ENCODE measurements at regions not wholly inside any gene's neighbourhood (a gene's known extent, or its start where the extent isn't known, plus 50 kb on each side); places are given as distances from the start of the nearest gene placed in this dataset.

DNA sequence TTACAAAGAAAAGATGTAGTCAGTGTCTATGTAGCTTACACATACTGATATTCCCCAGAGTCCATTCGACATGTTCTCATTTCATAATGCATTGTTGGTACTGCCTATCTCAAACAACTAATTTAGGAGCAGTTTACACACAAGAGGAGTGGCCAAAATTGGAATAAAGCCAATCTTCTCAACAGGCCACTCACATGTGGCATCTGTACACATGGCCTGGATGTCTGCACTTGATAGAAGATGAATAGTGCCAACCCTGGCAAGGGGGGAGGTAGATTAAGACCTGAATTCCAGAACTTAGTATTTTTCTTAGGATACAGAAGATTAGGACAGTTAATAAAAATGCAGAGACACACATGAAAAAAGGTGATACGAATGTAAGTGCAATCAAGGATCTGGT is 125.3 kb upstream of the STARD3NL start:
- TF ChIP-seq, protein P1, sequence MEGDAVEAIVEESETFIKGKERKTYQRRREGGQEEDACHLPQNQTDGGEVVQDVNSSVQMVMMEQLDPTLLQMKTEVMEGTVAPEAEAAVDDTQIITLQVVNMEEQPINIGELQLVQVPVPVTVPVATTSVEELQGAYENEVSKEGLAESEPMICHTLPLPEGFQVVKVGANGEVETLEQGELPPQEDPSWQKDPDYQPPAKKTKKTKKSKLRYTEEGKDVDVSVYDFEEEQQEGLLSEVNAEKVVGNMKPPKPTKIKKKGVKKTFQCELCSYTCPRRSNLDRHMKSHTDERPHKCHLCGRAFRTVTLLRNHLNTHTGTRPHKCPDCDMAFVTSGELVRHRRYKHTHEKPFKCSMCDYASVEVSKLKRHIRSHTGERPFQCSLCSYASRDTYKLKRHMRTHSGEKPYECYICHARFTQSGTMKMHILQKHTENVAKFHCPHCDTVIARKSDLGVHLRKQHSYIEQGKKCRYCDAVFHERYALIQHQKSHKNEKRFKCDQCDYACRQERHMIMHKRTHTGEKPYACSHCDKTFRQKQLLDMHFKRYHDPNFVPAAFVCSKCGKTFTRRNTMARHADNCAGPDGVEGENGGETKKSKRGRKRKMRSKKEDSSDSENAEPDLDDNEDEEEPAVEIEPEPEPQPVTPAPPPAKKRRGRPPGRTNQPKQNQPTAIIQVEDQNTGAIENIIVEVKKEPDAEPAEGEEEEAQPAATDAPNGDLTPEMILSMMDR (IDR thresholded peaks at IDR 0.05; ENCODE audit: insufficient read depth, low read depth, low read length) = no peak
- Histone ChIP-seq H3K36me3 (ENCODE audit: control insufficient read depth, insufficient read depth, low read length) (no peaks in the 10 kb centered on the region), H3K4me3 (ENCODE audit: low read depth, low read length) (no peak overlapping the region), H3K27me3 (ENCODE audit: control insufficient read depth, insufficient read depth, low read length) (no peaks in the 10 kb centered on the region)
- ChIA-PET POLR2A (no interaction called here), CTCF (no interaction called here)
- DNase-seq (ENCODE audit: low read depth) = no peak

DNA sequence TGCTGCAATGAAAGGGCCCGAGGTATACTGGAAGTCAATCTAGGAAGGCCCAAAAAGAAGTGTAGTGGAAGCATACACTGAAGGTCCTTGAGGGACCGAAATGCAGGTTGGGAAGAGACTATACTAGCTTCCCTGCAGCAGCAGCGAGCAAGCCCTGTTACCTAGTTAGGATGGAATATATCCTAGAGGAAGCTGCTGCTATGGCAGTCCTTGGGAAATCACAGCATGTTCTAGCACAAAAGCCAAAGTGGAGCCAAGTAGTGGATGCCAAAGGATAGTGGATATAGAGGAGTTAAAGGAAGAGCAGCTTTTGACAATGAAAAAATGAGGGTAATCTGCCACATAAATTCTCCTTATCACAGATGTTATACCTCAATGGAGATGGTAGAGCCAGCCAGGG is 123.8 kb upstream of the STARD3NL start:
- ChIA-PET POLR2A (no interaction called here), CTCF (interaction anchor here (0.5 kb wide), 1 partner anchor 886 kb away, joined by 4 read pairs; no protein-coding TSS in a partner anchor)
- no peak for DNase-seq (ENCODE audit: low read depth)

DNA sequence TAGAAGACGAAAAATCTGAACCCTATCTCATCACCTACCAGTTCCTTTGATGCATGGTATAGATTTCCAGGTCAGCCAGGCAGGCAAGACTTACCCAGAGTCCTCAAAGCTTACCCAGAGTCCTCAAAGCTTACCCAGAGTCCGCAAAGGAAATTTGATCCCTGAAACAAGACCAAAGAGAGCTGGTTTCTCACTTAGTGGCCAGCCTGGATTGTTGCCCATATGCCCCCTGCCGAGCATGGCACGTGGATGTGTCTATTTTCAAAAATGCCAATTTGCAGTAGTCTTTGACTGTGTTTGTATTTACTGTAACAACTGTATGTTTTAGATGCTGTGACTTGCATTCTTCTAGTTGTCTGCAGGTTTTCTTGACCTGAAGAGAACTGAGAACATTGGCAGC is 120.2 kb upstream of the STARD3NL start:
- H3K27me3 ChIP-seq (ENCODE audit: control insufficient read depth, insufficient read depth, low read length) = no peaks in the 10 kb centered on the region
- POLR2A ChIA-PET = no interaction called here
- H3K4me3 ChIP-seq (ENCODE audit: low read depth, low read length) = no peak overlapping the region
- H3K36me3 ChIP-seq (ENCODE audit: control insufficient read depth, insufficient read depth, low read length) = no peaks in the 10 kb centered on the region
- no peak for DNase-seq (ENCODE audit: low read depth)
- TF ChIP-seq, protein P1 (IDR thresholded peaks at IDR 0.05; ENCODE audit: insufficient read depth, low read depth, low read length) = no peak
- CTCF ChIA-PET = no interaction called here

More for the DNA sequence above, 123.8 kb upstream of the STARD3NL start:
- no peak overlapping the region for H3K4me3 ChIP-seq (ENCODE audit: low read depth, low read length)
- H3K36me3 ChIP-seq (ENCODE audit: control insufficient read depth, insufficient read depth, low read length) = no peaks in the 10 kb centered on the region
- no peaks in the 10 kb centered on the region for H3K27me3 ChIP-seq (ENCODE audit: control insufficient read depth, insufficient read depth, low read length)
- TF ChIP-seq, protein P1 (IDR thresholded peaks at IDR 0.05; ENCODE audit: insufficient read depth, low read depth, low read length) = no peak

DNA sequence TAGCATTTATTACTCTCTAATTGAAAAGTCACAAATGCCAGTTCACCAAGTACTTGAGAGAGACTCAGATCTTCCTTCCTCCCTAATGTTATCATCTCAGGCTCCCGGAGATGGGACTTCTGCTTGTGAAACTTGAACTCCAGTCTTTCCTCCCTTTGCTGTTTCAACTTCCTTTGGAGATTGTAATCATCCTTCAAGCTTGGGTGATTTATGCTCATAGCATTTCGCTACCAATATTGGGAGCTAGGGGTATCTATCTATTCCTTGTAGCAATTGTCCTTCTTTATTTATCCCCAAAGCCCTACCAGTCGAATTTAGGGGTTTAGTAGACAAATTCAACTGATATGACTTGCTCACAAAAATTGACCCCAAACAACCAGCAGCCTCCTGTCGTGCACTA is 117.9 kb upstream of the STARD3NL start:
- POLR2A ChIA-PET = no interaction called here
- TF ChIP-seq, protein P1 (IDR thresholded peaks at IDR 0.05; ENCODE audit: insufficient read depth, low read depth, low read length) = no peak
- CTCF ChIA-PET = no interaction called here
- DNase-seq (ENCODE audit: low read depth) = no peak
- H3K4me3 ChIP-seq (ENCODE audit: low read depth, low read length) = no peak overlapping the region
- H3K36me3 ChIP-seq (ENCODE audit: control insufficient read depth, insufficient read depth, low read length) = no peaks in the 10 kb centered on the region
- no peaks in the 10 kb centered on the region for H3K27me3 ChIP-seq (ENCODE audit: control insufficient read depth, insufficient read depth, low read length)

DNA sequence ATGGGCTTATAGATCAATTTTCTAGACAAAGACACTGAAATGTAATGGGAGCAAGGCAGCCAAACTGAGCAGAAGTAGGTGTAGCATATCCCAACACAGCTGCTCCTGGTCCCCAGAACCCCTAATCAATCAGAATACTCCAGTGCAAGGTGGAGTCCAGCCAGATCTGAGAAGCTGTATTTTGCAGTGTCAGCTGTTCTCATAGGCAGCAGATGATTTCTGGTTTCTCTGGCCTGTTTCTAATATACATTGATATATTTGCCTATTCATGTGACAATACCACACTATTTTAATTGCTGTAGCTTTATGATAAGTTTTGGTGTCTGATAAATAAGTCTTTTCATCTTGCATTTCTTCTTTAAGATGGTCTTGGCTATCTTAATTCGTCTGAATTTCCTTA is 117.4 kb upstream of the STARD3NL start:
- Histone ChIP-seq H3K36me3 (ENCODE audit: control insufficient read depth, insufficient read depth, low read length) (no peaks in the 10 kb centered on the region), H3K4me3 (ENCODE audit: low read depth, low read length) (no peak overlapping the region), H3K27me3 (ENCODE audit: control insufficient read depth, insufficient read depth, low read length) (no peaks in the 10 kb centered on the region)
- TF ChIP-seq, protein P1 (IDR thresholded peaks at IDR 0.05; ENCODE audit: insufficient read depth, low read depth, low read length) = no peak
- DNase-seq (ENCODE audit: low read depth) = no peak
- ChIA-PET CTCF (no interaction called here), POLR2A (no interaction called here)

Data from BJ (cell line).